NCI-H1048 (cell line): ENCODE measurements at regions not wholly inside any gene's neighbourhood (a gene's known extent, or its start where the extent isn't known, plus 50 kb on each side); places are given as distances from the start of the nearest gene placed in this dataset.
"Not testable (repeated sequence)": the region's sequence is repeated elsewhere in the genome, so short reads cannot be mapped to it uniquely, and the experiment has no call there.

Experiments
- DNase-seq: peaks from one replicate; lab custom pipeline; 2025; lab: John Stamatoyannopoulos, UW

DNA sequence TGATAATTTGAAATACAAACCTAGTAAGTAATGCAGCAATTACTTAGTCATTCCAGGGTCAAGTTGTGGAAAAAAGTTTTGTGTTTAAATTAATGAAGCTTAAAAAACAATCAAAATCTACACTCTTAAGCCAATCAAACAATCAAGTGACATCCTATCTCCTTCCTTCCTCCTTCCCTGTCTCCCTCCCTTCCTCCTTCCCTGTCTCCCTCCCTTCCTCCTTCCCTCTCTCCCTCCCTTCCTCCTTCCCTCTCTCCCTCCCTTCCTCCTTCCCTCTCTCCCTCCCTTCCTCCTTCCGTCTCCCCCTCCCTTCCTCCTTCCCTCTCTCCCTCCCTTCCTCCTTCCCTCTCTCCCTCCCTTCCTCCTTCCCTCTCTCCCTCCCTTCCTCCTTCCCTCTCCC is 111.4 kb upstream of the RBPJ start:
- DNase-seq: not testable (repeated sequence)

DNA sequence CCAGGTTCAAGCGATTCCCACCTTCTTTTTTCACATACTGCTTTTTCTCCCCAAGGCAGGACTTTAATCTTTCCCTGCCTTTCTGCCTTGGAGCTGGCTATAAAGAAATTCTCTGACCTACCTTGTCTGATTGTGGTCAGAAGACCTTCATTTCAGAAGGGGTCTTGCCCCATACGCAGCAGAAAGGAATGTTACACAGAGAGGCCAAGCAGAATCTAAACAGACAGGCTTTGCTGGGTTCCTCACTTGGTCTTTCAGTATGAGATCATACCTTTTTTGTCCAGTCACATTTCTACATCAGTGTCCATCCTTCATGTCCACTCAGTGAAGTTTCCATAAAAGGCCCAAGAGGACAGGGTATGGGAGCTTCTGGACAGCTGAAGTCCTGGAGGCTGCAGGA is 108.3 kb upstream of the RBPJ start:
- no peak for DNase-seq

DNA sequence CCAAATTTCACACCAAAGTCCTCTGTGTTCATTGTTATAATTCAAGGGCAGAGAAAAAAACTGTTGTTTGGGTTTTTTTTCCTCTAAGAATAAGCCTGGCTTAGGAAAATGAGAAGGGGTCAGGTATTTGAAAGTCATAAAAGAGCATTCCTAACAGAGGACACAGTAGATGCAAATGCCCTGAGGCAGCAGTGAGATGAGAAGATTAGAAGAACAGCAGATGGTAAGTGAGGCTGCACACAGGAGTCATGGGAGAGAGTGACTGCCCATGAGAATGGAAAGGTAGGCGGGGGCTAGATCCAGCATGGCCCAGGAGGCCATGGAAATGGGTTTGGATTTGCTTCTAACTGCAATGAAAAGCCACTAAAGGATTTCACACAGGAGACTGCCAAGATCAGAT is 107.5 kb upstream of the RBPJ start:
- DNase-seq: no peak

DNA sequence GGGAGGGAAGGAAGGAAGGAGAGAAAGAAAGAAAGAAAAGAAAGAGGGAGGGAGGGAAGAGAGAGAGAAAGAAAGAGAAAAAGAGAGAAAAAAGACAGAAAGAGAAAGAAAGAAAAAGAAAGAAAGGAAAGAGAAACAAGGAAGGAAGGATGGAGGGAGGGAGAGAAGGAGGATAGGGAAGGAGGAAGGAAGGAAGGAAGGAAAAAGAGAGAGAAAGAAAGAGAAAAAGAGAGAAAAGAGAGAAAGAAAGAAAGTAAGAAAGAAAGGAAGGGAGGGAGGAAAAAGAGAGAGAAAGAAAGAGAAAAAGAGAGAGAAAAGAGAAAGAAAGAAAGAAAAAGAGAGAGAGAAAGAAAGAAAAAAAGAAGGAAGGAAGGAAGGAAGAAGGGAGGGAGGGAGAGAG is 105.8 kb upstream of the RBPJ start:
- no peak for DNase-seq

DNA sequence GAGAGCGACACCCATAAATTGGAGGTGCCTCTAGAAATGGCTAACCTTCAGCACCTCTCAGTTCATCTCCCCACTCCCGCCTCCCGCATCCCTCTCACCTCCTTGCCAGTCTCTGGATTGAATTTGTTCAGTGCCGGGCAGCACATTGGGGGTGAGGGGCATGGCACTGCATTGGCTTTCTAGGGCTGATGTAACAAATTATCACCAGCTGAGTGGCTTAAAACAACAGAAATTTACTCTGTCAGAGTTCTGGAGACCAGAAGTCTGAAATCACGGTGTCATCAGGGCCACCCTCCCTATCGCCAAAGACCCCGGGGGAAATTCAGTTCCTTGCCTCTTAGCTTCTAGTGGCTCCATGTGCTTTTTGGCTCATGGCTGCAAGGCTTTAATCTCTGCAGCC is 105.1 kb upstream of the RBPJ start:
- no peak for DNase-seq

DNA sequence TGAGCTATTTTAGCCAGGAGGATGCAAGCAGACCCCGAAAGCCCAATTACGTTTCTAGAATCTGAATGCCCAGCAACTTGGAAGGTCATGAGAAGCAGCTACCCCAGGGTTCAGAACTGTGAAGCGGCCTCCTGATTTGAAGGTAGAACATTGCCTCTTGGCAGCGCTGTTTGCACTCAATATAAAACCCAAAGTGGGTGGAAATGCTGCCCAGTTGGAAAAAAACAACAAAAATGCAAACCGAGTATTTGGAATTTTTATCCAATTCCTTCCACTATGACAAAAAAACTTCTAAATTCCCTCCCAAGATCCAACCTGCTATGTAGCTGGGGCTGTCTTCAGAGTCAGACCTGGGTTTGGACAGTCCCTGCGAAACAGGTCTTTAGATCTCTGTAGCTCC is 103.3 kb upstream of the RBPJ start:
- DNase-seq: no peak

DNA sequence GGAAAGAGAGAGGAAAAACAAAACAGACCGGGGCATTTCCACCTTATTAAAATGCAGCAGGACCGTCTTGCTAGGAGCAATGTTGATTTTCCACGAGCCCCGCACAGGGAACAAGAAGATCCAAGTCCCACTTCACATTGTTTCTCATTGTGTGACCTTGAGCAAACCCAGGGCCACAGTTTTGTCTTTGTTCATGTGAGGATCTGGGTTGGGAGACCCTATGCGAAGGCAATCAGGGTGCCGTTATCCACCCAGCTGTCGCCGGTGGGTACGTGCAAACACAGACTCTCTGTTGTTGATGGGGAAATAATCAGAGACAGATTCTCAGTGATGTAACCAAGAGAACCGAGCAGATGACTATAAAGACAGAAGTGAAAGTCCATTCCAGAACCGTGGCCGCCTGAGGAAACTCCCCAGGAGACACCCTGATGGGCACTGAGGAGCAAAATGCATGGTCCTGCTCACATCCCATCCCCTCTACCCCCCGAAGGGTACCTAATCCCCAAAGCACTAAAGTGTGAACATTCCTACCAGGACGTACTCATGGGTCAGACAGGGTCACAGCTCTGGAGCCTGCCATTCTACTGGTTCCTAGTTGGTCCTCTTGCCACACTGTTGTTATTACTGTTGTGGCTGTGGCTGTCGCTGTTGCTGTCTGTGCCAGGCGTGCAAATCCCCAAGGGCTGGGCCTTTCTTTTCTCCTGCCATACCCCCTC is 102.7 kb upstream of the RBPJ start:
- DNase-seq: no peak

DNA sequence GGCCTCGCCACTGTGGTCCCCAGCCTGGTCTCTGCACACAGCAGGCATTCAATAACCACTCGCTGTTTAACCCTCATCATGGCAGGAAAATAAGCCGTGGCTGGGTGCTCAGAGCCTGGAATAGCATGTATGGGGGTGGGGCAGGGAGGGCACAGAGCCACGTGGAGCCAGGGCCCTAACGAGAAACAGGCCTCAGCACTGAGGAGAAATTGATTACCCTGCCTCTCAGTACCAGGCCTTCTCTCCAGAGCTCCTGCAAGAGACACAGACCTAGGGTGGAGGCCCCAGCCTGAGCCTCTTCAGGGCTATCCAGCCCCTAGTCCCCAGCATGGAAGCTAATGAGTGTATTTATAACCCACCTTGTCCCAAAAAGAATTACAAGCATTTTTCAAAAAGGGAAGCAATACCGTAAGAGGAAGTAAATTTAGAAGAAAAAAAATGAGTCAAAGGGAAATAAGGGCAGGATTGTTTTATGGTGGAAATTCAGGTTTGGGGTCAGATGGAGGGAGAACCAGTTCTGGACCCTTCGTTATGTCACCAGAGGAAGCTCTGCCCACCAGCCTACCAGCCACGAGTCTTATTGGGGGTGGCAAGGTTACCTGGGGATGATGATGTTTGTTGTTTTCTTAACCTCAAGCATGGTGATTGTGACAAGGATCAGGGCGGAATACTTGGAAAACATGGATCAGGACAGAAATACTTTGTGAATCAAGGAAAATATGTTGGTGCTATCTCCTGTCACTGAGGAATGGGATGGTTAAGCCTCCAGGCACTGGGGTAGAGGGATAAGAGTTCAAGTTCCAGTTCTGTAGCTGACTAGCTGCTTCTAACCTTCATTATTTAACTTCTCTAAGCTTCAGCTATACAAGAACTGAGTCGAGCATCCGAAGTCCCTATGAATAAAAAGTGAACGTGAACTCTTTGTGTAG is 101.9 kb upstream of the RBPJ start:
- DNase-seq: no peak

DNA sequence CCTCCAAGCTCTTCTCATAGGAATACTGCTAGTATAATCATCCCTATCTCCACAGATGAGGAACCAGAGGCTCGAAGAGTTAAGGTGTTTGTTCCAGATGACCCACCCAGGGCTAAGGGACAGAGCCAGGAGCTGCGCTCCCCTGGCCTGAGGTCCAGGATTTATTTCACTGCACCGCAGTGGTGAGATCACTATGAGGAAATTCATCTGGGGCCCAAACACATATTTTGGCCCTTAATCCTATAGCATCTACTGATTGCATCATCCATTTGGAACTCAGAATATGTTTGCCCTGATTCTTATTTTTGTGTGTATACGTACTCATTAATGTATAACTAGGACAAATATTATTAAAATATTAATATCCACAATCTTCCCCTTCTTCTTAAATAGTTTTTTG is 100.1 kb upstream of the RBPJ start:
- DNase-seq: no peak

DNA sequence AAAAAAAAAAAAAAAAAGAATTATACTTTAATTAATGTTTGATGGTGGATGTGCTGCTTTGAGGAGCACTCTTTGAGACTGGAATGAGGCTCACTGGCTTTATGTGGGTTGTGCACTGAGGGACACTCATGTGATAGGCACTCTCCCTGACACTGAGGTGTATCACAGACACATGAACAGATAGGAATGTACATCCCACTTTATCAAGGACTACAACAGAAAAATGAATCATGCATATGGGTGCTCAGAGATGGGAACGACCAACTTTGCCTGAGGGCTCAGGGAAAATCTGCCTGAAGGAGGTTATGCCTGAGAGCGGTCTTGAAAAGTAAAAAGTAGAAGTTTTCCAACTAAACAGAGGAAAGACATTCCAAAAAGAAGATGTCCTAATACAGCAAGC is 97.7 kb upstream of the RBPJ start:
- DNase-seq: no peak

DNA sequence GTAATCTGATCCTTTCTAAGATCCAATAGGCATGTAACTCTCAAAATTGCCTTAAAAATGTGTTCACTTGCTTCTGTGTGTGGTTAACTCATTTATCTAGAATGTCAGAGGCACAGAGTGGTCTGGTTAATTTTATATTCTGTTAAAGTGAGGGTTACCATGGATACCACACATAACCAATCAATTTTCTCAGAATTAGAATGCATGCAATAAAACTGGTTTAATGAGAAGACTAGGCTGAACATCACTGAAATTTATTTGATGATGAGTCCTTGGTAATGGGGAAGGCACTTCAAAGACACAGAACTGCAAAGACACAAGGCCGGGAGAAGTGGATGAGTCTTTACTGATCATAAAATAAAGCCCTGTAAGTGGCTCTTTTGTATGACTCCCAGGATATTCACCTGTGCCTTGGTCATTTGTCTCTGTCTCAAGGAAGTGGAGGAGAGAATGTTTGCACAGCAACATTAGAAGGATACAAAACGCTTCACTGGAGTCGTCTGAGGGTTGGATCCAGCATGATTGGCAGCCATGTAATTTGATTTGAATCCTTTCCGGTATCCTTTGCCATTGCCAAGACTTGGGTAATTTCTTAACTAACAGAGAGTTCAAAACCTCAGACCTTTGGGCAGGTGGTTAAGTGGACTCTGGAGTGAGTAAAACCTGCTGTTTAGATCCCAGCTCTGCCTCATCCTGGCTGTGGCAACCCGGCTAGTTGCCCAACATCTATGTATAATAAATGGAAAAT is 94.0 kb upstream of the RBPJ start:
- no peak for DNase-seq

DNA sequence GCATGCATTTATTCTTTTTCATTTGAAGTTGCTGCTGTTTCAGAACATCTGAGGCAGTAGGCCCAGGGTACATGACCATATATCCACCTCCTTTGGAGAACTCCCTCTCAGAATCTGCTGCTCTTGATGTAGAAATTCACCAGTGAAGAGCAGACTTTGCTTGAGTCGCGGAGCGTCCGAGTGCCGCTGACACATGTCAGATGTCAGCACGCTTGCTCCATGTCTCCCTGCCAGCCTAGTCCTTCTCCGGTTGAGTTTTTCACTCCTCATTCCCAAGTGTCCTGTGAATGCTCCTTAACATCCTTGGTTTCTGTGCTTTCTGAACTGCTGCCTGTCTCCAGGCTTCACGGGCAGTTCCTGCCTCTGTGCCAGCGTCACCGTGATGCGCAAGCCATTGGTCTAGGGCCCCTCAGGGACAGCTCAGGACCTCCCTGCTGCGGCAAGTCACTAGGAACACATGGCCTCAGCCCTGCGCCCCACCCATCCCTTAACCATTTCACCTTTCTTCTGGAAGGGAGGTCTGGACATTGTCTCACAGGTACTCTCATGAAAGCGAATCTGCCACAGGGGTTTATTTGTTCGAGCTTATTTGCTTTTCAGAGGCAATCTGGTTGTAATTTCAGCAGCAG is 93.1 kb upstream of the RBPJ start:
- DNase-seq: no peak

DNA sequence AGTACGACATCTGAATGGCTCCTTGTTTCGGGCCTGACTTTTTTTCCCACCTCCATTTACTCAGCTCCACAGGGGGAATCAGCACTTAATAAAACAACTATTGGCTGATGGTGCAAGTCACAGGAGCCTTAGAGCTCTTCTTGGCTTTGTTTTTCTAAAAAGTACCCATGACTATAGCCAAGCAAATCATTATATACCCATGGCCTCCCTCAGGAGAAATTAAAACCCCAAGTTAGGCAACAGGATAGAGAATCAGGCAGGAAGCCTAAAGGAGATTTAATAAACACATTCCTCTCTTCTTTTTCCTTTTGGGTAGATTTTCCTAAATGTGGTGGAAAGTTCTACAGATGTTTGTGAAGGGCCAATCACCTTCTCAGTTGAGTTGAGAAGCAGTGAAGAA is 91.9 kb upstream of the RBPJ start:
- DNase-seq: no peak

DNA sequence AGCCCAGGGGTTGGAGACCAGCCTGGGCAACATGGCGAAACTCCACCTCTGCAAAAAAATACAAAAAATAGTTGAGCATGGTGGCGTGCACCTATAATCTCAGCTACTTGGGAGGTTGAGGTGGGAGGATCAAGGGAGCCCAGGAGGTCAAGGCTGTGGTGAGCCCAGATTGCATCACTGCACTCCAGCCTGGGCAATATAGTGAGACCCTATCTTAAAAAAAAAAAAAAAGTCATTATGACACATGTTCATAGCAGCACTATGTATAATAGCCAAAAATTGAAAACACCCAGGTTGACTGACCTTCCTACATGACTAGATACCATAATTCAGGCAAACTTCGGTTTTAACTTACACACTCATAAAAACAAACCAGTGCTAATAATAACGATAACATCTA is 90.8 kb upstream of the RBPJ start:
- no peak for DNase-seq

DNA sequence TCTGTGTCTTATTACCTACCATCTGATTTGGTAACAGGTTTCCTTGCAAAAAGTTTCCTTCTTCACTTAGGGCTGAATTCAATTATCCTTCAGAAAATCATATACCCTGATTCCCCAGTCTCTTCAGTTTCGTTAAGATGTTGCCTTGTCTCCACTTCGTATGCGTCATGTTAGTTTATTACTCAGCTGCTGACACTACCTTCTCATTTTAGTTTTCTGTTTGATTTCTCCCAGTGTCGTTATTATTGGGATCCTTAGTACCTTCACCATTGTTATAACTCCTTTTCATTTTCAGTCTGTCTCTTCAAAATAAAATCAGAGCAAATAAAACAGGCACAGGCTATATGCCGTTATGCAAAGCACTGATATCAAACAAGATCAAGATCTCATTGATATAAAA is 87.5 kb upstream of the RBPJ start:
- DNase-seq: no peak

DNA sequence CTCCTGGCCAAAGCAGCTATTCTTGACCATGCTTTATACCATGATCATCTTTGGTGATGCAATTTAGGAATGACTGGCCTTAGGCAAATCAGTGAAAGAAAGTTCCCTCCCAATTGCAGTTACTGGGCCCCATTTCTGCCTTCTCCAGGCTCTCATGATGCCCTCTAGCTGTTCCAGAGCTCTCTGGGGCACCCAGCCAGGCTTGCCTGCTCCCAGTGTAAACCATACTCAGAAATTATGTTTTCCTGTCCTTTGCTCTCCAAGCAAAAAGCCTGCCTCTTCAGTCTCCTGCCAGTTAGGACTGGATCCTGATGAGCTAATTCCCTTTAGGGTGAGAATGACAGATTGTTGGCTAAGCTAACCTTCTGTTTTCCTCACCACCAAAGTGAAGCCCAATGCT is 85.3 kb upstream of the RBPJ start:
- no peak for DNase-seq

DNA sequence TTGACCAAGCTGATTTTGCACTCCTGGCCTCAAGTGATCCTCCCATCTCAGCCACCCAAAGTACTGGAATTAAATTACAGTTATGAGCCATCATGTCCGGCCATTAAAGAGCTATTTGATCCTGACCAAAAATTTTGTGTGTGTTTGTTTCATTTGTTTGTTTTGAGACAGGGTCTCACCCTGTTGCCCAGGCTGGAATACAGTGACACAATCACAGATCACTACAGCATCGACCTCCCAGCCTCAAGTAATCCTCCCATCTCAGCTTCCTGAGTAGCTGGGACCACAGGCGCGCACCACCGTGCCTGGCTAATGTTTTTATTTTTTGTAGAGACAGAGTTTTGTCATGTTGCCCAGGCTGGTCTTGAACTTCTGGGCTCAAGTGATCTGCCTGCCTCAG is 82.9 kb upstream of the RBPJ start:
- no peak for DNase-seq

DNA sequence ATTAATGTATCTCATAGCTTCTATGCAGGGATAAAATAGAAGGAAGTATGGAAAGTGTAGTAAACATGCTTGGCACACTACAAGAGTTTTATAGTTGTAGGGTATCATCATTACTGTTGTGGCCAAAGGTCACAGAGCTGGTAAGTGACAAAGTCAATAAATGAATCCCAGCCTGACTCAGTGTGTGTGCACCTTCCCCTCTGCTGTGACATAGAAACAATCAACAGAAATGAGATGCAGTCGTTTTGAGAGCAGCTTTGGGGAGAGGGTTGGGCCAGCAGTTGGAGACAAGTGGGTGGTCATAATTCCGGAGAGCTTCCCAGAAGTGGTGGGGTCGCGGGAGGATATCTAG is 82.4 kb upstream of the RBPJ start:
- no peak for DNase-seq

DNA sequence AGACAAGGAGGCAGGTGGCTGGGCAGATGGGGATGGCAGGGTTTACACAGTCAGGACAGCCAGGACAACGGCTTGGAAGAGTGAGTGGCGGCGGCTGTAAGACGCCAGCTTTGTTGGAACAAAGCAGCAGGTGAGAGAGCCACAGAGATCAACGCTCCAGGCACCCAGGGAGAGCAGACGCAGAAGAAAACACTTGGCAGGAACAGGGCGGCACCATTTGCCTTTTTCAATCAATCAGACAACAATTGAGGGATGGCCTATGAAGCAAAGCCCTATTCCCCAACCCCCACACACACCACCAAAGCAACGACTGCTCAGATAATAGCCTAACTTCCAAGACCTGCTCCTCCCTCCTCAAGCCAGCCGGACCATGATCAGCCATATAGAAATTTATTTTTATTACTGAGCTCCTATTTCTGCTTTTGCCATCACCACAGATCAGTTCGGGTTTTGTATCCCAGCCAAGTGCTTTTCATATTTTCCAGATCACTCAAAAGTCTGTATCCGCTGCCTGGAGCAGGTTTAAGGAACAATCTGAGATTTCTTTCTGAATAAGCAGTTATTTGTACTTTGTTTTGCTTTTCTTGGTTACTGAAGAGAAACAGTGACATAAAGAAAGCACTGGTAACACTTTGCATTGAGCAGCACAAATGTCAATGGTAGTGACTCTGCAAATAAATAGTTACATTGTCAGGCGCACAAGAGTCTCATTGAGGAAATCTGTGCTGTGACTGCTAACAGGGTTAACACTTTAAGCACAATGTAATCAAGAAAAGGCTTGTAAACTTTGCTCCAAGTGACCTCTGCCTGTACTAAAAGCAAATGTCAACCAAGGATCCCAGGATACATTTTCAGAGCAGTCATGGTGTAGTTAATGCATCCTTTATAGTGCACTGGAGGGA is 81.8 kb upstream of the RBPJ start:
- no peak for DNase-seq

DNA sequence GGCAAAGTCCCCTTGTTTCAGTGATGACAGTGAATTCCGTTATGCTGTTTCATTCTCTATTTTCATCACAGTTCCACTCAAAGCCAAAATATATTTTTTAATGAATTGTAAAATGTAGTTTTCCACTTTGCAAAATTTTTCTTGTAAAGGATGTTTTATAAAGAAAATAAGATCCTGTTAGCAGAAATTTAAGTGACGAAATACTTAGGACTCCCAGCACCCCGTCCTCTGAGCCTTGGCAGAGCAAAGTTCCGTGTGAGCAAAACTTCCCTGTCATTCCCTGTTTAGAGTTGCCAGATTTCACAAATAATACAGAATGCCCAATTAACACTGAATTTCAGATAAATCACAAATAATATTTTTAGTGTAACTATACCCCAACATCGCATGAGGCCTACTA is 81.0 kb upstream of the RBPJ start:
- no peak for DNase-seq

DNA sequence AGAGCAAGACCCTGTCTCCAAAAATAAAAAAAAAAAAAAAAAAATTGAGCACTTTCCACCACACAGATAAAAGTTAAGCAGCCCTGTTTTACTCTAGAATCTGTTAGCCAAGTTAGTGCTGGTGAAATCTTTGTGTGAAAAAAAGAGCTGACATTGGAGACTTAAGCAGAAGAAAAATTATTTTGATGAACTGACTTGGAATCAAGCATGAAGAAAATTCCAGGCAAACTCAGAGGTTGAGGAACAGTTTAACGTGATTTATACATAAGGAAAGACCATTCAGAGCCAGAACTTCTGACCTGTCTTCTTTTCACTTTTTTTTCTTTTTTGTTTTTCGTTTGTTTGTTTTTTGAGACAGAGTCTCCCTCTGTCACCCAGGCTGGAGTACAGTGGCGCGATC is 79.6 kb upstream of the RBPJ start:
- DNase-seq: no peak

DNA sequence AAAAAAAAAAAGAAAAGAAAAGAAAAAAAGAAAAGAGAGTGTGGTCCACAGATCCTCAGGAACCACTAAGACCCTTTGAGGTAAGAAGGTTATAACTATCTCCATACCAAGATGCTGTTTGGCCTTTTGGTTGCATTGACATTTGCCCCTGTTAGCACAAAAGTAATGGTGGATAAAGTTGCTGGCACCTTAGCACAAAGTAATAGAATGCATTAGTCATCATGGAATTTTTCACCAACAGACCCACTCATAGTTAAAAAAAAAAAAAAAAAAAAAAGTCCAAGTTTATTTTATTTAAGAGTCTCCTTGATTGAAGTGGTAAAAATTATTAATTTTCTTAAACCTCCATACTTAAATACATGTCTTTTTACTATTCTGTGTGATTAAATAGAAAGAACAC is 78.4 kb upstream of the RBPJ start:
- DNase-seq: no peak
